ENCODE measurements at regions not wholly inside any gene's neighbourhood (a gene's known extent, or its start where the extent isn't known, plus 50 kb on each side); places are given as distances from the start of the nearest gene placed in this dataset.
"Not testable (repeated sequence)": the region's sequence is repeated elsewhere in the genome, so short reads cannot be mapped to it uniquely, and the experiment has no call there.

- Mint-ChIP-seq H3K4me1 (ENCODE audit: low read depth in 2 of 2) (no peaks in the 10 kb centered on the region), H3K27ac (no peak overlapping the region), H3K4me3 (no peak overlapping the region), H3K36me3 (ENCODE audit: insufficient read depth) (no peaks in the 10 kb centered on the region), H3K9me3 (peaks cover 0 to 2% of the 10 kb centered on the region in 2 donors), H3K27me3 (no peaks in the 10 kb centered on the region)
- no peak for ATAC-seq (replicated peaks)
- DNase-seq, result no peak
These were observed 170.7 kb downstream of the ADCYAP1 start for GRCh38 chr18:1075322-1075721.

- no peak overlapping the region for H3K4me3 Mint-ChIP-seq
- H3K9me3 Mint-ChIP-seq, result peaks cover 0 to 2% of the 10 kb centered on the region in 2 donors
- H3K4me1 Mint-ChIP-seq (ENCODE audit: low read depth in 2 of 2), result no peaks in the 10 kb centered on the region
- no peaks in the 10 kb centered on the region for H3K27me3 Mint-ChIP-seq
- ATAC-seq (replicated peaks), result no peak
- H3K36me3 Mint-ChIP-seq (ENCODE audit: insufficient read depth), result no peaks in the 10 kb centered on the region
- no peak for DNase-seq
- H3K27ac Mint-ChIP-seq, result no peak overlapping the region
These were observed 171.2 kb downstream of the ADCYAP1 start for GRCh38 chr18:1075876-1076275.

GRCh38 chr18:1078301-1078700 is 173.6 kb downstream of the ADCYAP1 start:
- Mint-ChIP-seq H3K36me3 (ENCODE audit: insufficient read depth) (no peaks in the 10 kb centered on the region), H3K27ac (no peak overlapping the region), H3K27me3 (no peaks in the 10 kb centered on the region), H3K4me1 (ENCODE audit: low read depth in 2 of 2) (no peaks in the 10 kb centered on the region), H3K4me3 (no peak overlapping the region), H3K9me3 (peaks cover 0 to 2% of the 10 kb centered on the region in 2 donors)
- DNase-seq (no peak), ATAC-seq (replicated peaks) (no peak)

GRCh38 chr18:1083675-1084074 is 179.0 kb downstream of the ADCYAP1 start:
- peaks cover 9 to 30% of the 10 kb centered on the region in 2 donors for H3K9me3 Mint-ChIP-seq
- not testable (repeated sequence) for H3K4me1 Mint-ChIP-seq (ENCODE audit: low read depth in 2 of 2); H3K36me3 Mint-ChIP-seq (ENCODE audit: insufficient read depth); H3K4me3 Mint-ChIP-seq; H3K27ac Mint-ChIP-seq; ATAC-seq (replicated peaks); H3K27me3 Mint-ChIP-seq; DNase-seq

GRCh38 chr18:1090758-1091157 is 186.1 kb downstream of the ADCYAP1 start:
- no peak overlapping the region for H3K4me3 Mint-ChIP-seq
- H3K4me1 Mint-ChIP-seq (ENCODE audit: low read depth in 2 of 2), result no peaks in the 10 kb centered on the region

GRCh38 chr18:1092228-1092627 is 187.6 kb downstream of the ADCYAP1 start:
- no peak for ATAC-seq (replicated peaks)
- Mint-ChIP-seq H3K27me3 (no peaks in the 10 kb centered on the region), H3K27ac (no peak overlapping the region), H3K36me3 (ENCODE audit: insufficient read depth) (peaks cover 4% of the 10 kb centered on the region), H3K4me1 (ENCODE audit: low read depth in 2 of 2) (no peaks in the 10 kb centered on the region), H3K4me3 (no peak overlapping the region), H3K9me3 (peaks cover 2 to 7% of the 10 kb centered on the region in 2 donors)
- DNase-seq, result no peak

More at GRCh38 chr18:1090758-1091157, 186.1 kb downstream of the ADCYAP1 start:
- H3K27ac Mint-ChIP-seq, result no peak overlapping the region
- H3K36me3 Mint-ChIP-seq (ENCODE audit: insufficient read depth), result peaks cover 4% of the 10 kb centered on the region
- ATAC-seq (replicated peaks), result no peak
- H3K9me3 Mint-ChIP-seq, result peaks cover 10% of the 10 kb centered on the region in 2 donors
- H3K27me3 Mint-ChIP-seq, result no peaks in the 10 kb centered on the region
- DNase-seq, result no peak

GRCh38 chr18:1094409-1094808 is 189.7 kb downstream of the ADCYAP1 start:
- DNase-seq (no peak), ATAC-seq (replicated peaks) (no peak)
- Mint-ChIP-seq H3K4me3 (no peak overlapping the region), H3K4me1 (ENCODE audit: low read depth in 2 of 2) (no peaks in the 10 kb centered on the region), H3K27me3 (no peaks in the 10 kb centered on the region), H3K27ac (no peak overlapping the region), H3K9me3 (peaks cover 8 to 11% of the 10 kb centered on the region in 2 donors), H3K36me3 (ENCODE audit: insufficient read depth) (peaks cover 4% of the 10 kb centered on the region)

DNA sequence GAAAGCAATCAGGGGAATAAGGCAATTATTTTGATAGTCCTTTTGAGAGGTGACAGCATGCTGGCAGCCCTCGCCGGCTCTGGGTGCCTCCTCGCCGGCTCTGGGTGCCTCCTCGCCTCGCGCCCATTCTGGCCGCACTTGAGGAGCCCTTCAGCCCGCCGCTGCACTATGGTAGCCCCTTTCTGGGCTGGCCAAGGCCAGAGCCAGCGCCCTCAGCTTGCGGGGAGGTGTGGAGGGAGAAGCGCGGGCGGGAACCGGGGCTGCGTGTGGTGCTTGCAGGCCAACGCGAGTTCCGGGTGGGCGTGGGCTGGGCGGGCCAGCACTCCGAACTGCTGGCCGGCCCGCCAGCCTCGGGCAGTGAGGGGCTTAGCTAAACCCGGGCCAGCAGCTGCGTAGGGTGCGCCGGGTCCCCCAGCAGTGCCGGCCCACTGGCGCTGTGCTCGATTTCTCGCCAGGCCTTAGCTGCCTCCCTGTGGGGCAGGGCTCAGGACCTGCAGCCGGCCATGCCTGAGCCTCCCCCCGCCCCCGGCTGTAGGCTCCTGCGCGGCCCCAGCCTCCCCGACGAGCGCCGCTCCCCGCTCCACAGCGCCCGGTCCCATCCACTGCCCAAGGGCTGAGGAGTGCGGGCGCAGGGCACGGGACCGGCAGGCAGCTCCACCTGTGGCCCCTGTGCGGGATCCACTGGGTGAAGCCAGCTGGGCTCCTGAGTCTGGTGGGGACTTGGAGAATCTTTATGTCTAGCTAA is 193.5 kb downstream of the ADCYAP1 start:
- H3K27me3 Mint-ChIP-seq; ATAC-seq (replicated peaks); H3K4me1 Mint-ChIP-seq (ENCODE audit: low read depth in 2 of 2); DNase-seq; H3K36me3 Mint-ChIP-seq (ENCODE audit: insufficient read depth); H3K27ac Mint-ChIP-seq; H3K4me3 Mint-ChIP-seq: not testable (repeated sequence)
- peaks cover 7 to 18% of the 10 kb centered on the region in 2 donors for H3K9me3 Mint-ChIP-seq

- no peaks in the 10 kb centered on the region for H3K27me3 Mint-ChIP-seq
- no peak overlapping the region for H3K27ac Mint-ChIP-seq
- DNase-seq (no peak), ATAC-seq (replicated peaks) (no peak)
- H3K4me3 Mint-ChIP-seq, result no peak overlapping the region
- no peaks in the 10 kb centered on the region for H3K36me3 Mint-ChIP-seq (ENCODE audit: insufficient read depth)
- H3K4me1 Mint-ChIP-seq (ENCODE audit: low read depth in 2 of 2), result no peaks in the 10 kb centered on the region
- peaks cover 1 to 14% of the 10 kb centered on the region in 2 donors for H3K9me3 Mint-ChIP-seq
These were observed 198.2 kb downstream of the ADCYAP1 start for GRCh38 chr18:1102848-1103247.

- ATAC-seq (replicated peaks) (no peak), DNase-seq (no peak)
- Mint-ChIP-seq H3K36me3 (ENCODE audit: insufficient read depth) (no peaks in the 10 kb centered on the region), H3K9me3 (peaks cover 1 to 12% of the 10 kb centered on the region in 2 donors), H3K4me3 (no peak overlapping the region), H3K27me3 (no peaks in the 10 kb centered on the region), H3K4me1 (ENCODE audit: low read depth in 2 of 2) (no peaks in the 10 kb centered on the region), H3K27ac (no peak overlapping the region)
These were observed 198.9 kb downstream of the ADCYAP1 start for GRCh38 chr18:1103537-1103936.

DNA sequence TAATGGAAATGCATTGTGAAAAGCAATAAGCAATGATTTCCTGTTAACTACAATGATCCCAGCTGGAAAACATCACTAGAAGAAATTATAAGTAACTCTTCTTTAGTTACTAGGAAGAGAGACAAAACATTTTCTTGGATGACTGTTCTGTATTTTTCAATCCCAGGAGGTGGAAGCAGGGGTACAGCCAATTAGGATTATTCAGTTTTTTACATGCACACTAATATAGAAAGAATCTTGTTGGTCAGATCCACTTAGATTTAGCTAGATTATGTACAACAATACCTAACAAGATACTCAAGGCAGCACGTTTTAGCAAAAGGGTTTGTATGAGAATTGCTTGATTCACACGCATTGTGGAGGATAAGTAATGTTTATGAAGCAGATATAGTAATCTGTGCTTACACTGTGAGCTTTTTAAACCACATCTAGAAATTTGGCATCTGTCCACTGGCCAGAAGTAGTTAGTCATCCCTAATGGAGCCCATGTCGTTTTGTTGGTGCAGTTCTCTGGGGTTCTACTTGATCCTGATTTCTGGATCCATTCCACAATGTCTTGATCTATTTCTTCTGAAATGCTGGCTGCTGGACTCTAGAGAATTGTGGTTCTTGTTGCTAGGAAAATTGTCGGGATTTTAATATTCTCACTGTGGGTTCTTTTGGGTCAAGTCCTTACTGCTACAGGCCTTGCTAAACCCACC is 199.7 kb downstream of the ADCYAP1 start:
- no peak overlapping the region for H3K27ac Mint-ChIP-seq
- H3K4me1 Mint-ChIP-seq (ENCODE audit: low read depth in 2 of 2), result no peaks in the 10 kb centered on the region
- ATAC-seq (replicated peaks) (no peak), DNase-seq (no peak)
- H3K9me3 Mint-ChIP-seq, result peaks cover 1 to 12% of the 10 kb centered on the region in 2 donors
- no peaks in the 10 kb centered on the region for H3K36me3 Mint-ChIP-seq (ENCODE audit: insufficient read depth)
- no peaks in the 10 kb centered on the region for H3K27me3 Mint-ChIP-seq
- no peak overlapping the region for H3K4me3 Mint-ChIP-seq

- H3K4me3 Mint-ChIP-seq, result no peak overlapping the region
- ATAC-seq (replicated peaks), result no peak
- no peaks in the 10 kb centered on the region for H3K36me3 Mint-ChIP-seq (ENCODE audit: insufficient read depth)
- peaks cover 3 to 5% of the 10 kb centered on the region in 2 donors for H3K9me3 Mint-ChIP-seq
- H3K27ac Mint-ChIP-seq, result no peak overlapping the region
- DNase-seq, result no peak
- H3K4me1 Mint-ChIP-seq (ENCODE audit: low read depth in 2 of 2), result no peaks in the 10 kb centered on the region
- no peaks in the 10 kb centered on the region for H3K27me3 Mint-ChIP-seq
These were observed 219.8 kb downstream of the ADCYAP1 start for GRCh38 chr18:1124495-1124894.

GRCh38 chr18:1133541-1133940 is 228.9 kb downstream of the ADCYAP1 start:
- Mint-ChIP-seq H3K36me3 (ENCODE audit: insufficient read depth) (no peaks in the 10 kb centered on the region), H3K4me1 (ENCODE audit: low read depth in 2 of 2) (no peaks in the 10 kb centered on the region), H3K27ac (no peak overlapping the region), H3K9me3 (peaks cover 0 to 6% of the 10 kb centered on the region in 2 donors), H3K4me3 (no peak overlapping the region), H3K27me3 (no peaks in the 10 kb centered on the region)
- ATAC-seq (replicated peaks), result no peak
- DNase-seq, result no peak

DNA sequence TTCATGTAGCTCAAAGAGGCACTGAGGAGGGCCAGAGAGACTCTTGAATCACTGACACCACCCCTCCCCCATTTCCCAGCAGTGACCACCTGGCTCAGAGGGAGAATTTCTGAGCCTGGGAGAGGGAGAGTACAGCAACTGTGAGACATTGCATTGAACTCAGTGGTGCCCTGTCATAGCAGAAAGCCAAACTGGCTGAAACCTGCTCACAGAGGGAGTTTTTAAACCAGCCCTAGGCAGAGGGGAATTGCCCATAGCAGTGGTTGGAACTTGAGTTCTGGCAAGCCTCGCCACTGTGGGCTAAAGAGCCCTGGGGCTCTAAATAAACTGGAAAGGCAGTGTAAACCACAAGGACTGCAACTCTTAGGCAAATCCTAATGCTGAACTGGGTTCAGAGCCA is 243.1 kb downstream of the ADCYAP1 start:
- H3K27ac Mint-ChIP-seq, result no peak overlapping the region
- H3K4me3 Mint-ChIP-seq, result no peak overlapping the region
- H3K27me3 Mint-ChIP-seq, result no peaks in the 10 kb centered on the region
- peaks cover 10 to 28% of the 10 kb centered on the region in 2 donors for H3K9me3 Mint-ChIP-seq
- H3K4me1 Mint-ChIP-seq (ENCODE audit: low read depth in 2 of 2), result no peaks in the 10 kb centered on the region
- no peak for DNase-seq
- ATAC-seq (replicated peaks), result no peak
- H3K36me3 Mint-ChIP-seq (ENCODE audit: insufficient read depth), result no peaks in the 10 kb centered on the region

All from effector memory CD8-positive, alpha-beta T cell (primary cell).